Spleen (tissue), 11 donors: ENCODE measurements at regions not wholly inside any gene's neighbourhood (a gene's known extent, or its start where the extent isn't known, plus 50 kb on each side); places are given as distances from the start of the nearest gene placed in this dataset.
"Not testable (repeated sequence)": the region's sequence is repeated elsewhere in the genome, so short reads cannot be mapped to it uniquely, and the experiment has no call there.

Experiments
- DNase-seq: peaks from one replicate; pipeline ENCODE4 v3.0.0-alpha.2; 2020
- H3K27ac ChIP-seq, 8 donors: fragments of 200-600 bp; sonication (generic) in 7 of 8; 1 replicate in 4 of 8; 2 replicates in 4 of 8; pipeline versions ENCODE4 v1.5.0 to v1.8.0; 2016 to 2021; ENCODE audit warnings: inconsistent platforms in 4 of 8, mild to moderate bottlenecking in 4 of 8, moderate library complexity in 1 of 8
- H3K27me3 ChIP-seq, 7 donors: fragments of 200-600 bp; sonication (generic) in 6 of 7; replicated peaks in 1 of 7; 1 replicate in 4 of 7; 2 replicates in 3 of 7; pipeline versions ENCODE4 v1.5.0 to v1.8.0; 2016 to 2021; ENCODE audit warnings: inconsistent platforms in 3 of 7, mild to moderate bottlenecking in 1 of 7
- H3K36me3 ChIP-seq, 6 donors: fragments of 200-600 bp; sonication (generic) in 5 of 6; 1 replicate in 4 of 6; 2 replicates in 2 of 6; pipeline versions ENCODE4 v1.5.0 to v1.8.0; 2016 to 2021; ENCODE audit warnings: inconsistent platforms in 2 of 6
- H3K4me1 ChIP-seq, 6 donors: fragments of 200-600 bp; sonication (generic) in 5 of 6; 1 replicate in 3 of 6; 2 replicates in 3 of 6; pipeline versions ENCODE4 v1.5.0 to v1.8.0; 2016 to 2021; ENCODE audit warnings: inconsistent platforms in 3 of 6
- H3K4me3 ChIP-seq, 8 donors: fragments of 200-600 bp; sonication (generic) in 7 of 8; 1 replicate in 4 of 8; 2 replicates in 4 of 8; pipeline versions ENCODE4 v1.5.0 to v1.8.0; 2016 to 2021; ENCODE audit warnings: inconsistent platforms in 4 of 8, mild to moderate bottlenecking in 4 of 8, moderate library complexity in 2 of 8
- H3K9me3 ChIP-seq, 8 donors: fragments of 200-600 bp; sonication (generic) in 7 of 8; 1 replicate in 4 of 8; 2 replicates in 4 of 8; pipeline versions ENCODE4 v1.5.0 to v1.8.0; 2016 to 2021; ENCODE audit warnings: inconsistent platforms in 4 of 8
- CTCF ChIP-seq, 11 experiments: fragments of 200-600 bp in 7 of 11; fragments of 450-650 bp in 4 of 11; sonication (generic) in 4 of 11; IDR thresholded peaks in 8 of 11; conservative IDR thresholded peaks in 3 of 11; 1 replicate in 7 of 11; 2 replicates in 4 of 11; pipeline versions ENCODE4 v1.4.0 to v1.8.0; 2016 to 2021; ENCODE audit warnings: antibody characterized with exemption in 11 of 11, inconsistent platforms in 4 of 11, mild to moderate bottlenecking in 1 of 11
- POLR2A ChIP-seq, 3 donors: fragments of 450-650 bp; IDR thresholded peaks; one replicate each; pipeline ENCODE4 v1.5.1; 2017; ENCODE audit warnings: antibody characterized with exemption in 3 of 3, mild to moderate bottlenecking in 1 of 3
- POLR2AphosphoS5 ChIP-seq, 3 donors: sonication (generic); formaldehyde crosslinking; IDR thresholded peaks; one replicate each; pipeline ENCODE4 v1.5.1; 2017; ENCODE audit warnings: antibody characterized with exemption in 3 of 3
- WGBS, 5 donors: extraction: QIAGEN DNeasy Blood & Tissue Kit in 3 of 5; methylation state at CpG; one replicate each; pipeline versions ENCODE4 v1.1.5 to v1.1.7; 2013 to 2018; 5-methylcytosine and 5-hydroxymethylcytosine counted together
- intact Hi-C: fragments of 100-400 bp; cut with DNase I; formaldehyde crosslinking; loops from one replicate; pipeline ENCODE4 v1.15.0; 2023; ENCODE audit warnings: low total_unique reads
- donor health status: healthy with polysubstance abuse.
- donor health status: DM: no; HTN: no; CAD: no; lungs with moderate emphysema.
- donor health status: DM: no; HTN: no; CAD: no.
- donor health status: Bipolar disorder and iron deficiency.
- donor health status: healthy.
- donor health status: DM: no; HTN: no; CAD: no.
- donor health status: DM: yes; HTN: yes; CAD: no.

DNA sequence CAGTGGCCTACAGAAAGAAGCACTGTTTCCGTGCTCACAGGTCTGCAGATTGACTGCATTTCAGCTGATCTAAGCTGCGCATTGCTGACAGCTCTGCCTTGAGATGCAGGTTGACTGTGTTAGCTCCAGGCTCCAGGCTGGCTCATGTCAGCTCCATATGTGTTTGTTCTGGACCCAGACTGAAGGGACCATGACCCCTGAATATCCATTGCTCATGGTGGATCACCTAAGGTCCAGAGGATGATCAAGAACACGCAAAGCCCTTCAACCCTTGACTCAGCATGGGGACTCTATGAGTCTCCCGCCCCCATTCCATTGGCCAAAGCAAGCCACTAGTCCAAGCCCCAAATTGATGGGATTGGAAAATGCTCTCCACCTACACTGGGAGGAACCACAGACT, 239.3 kb upstream of the C16orf82 start:
- no peak overlapping the region for H3K27ac ChIP-seq
- no peaks in the 10 kb centered on the region for H3K9me3 ChIP-seq
- no peaks in the 10 kb centered on the region for H3K4me1 ChIP-seq
- intact Hi-C loops = no loop called here
- whole genome bisulfite sequencing, 5 donors = 86 to 92% (median 91%) methylated on average over 4 of the region's 4 CpGs
- DNase-seq = no peak
- no peaks in the 10 kb centered on the region for H3K36me3 ChIP-seq
- H3K4me3 ChIP-seq = no peak overlapping the region
- H3K27me3 ChIP-seq = peaks cover 0 to 31% (median 0%) of the 10 kb centered on the region in 7 donors
- TF ChIP-seq CTCF (IDR thresholded peaks at IDR 0.05 in 8 of 11, conservative IDR thresholded peaks at IDR 0.05 in 3 of 11) = no peak
- no peak for TF ChIP-seq POLR2A (IDR thresholded peaks at IDR 0.05)
- TF ChIP-seq POLR2AphosphoS5 (IDR thresholded peaks at IDR 0.05) = no peak

DNA sequence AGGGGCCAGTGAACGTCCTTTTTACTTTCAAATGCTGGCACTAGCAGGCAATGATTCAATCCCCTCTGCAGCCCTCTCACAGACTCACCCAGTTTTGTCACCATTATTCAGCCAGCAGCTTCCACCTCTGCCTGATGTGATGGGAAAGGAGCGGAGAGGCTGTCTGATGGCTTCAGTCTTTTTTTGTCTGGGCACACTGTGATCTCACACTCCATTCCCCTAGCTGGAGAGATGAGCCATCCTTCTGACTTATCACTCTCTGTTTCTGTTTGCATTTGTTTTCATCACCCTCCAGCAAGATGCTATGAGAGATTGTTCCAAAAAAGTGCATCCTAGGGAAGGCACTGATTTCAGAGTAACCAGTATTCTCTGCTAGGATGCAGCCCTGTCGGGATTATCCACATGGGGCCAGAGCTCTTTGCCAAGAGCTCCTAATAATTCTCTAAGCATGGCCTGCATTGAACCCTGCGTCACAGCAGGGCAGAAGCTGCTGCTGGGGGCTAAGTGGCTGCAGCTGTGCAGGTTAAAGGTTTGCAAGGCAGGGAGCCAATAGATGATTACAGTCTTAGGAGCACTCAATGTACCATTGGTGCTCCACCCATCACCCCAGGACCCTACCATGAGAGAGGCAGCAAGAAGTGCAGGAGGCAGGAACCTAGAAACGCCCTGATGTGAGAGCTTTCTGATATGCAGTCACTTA, 236.1 kb upstream of the C16orf82 start:
- H3K27me3 ChIP-seq = peaks cover 0 to 29% (median 0%) of the 10 kb centered on the region in 7 donors
- TF ChIP-seq CTCF (IDR thresholded peaks at IDR 0.05 in 8 of 11, conservative IDR thresholded peaks at IDR 0.05 in 3 of 11) (no peak), POLR2A (IDR thresholded peaks at IDR 0.05) (no peak), POLR2AphosphoS5 (IDR thresholded peaks at IDR 0.05) (no peak)
- no peak overlapping the region for H3K27ac ChIP-seq
- no peak overlapping the region for H3K4me3 ChIP-seq
- intact Hi-C loops = no loop called here
- no peaks in the 10 kb centered on the region for H3K4me1 ChIP-seq
- 42 to 65% (median 57%) methylated on average over 5 of the region's 5 CpGs for WGBS, 5 donors
- no peaks in the 10 kb centered on the region for H3K36me3 ChIP-seq
- no peak for DNase-seq
- H3K9me3 ChIP-seq = peaks cover 0 to 6% (median 0%) of the 10 kb centered on the region in 8 donors

- H3K4me3 ChIP-seq, H3K27ac ChIP-seq, H3K36me3 ChIP-seq, H3K27me3 ChIP-seq, intact Hi-C loops, DNase-seq, H3K4me1 ChIP-seq: not testable (repeated sequence)
- peaks cover 0 to 10% (median 0%) of the 10 kb centered on the region in 8 donors for H3K9me3 ChIP-seq
- WGBS, 5 donors = 91 to 97% (median 94%) methylated on average over 6 to 31 of the region's 31 CpGs
Observed at GRCh38 chr16:26836114-26836513, 230.6 kb upstream of the C16orf82 start.

GRCh38 chr16:26838931-26839330, 227.8 kb upstream of the C16orf82 start:
- Histone ChIP-seq H3K9me3 (peaks cover 0 to 10% (median 0%) of the 10 kb centered on the region in 8 donors), H3K27me3 (no peaks in the 10 kb centered on the region), H3K27ac (no peak overlapping the region), H3K4me1 (no peaks in the 10 kb centered on the region), H3K4me3 (no peak overlapping the region), H3K36me3 (no peaks in the 10 kb centered on the region)
- 85 to 90% (median 87%) methylated on average over 6 of the region's 6 CpGs for WGBS, 5 donors
- intact Hi-C loops = no loop called here
- no peak for DNase-seq
- TF ChIP-seq POLR2A (IDR thresholded peaks at IDR 0.05) (no peak), POLR2AphosphoS5 (IDR thresholded peaks at IDR 0.05) (no peak), CTCF (IDR thresholded peaks at IDR 0.05 in 8 of 11, conservative IDR thresholded peaks at IDR 0.05 in 3 of 11) (no peak)
